HepG2 (cell line): ENCODE measurements at regions not wholly inside any gene's neighbourhood (a gene's known extent, or its start where the extent isn't known, plus 50 kb on each side); places are given as distances from the start of the nearest gene placed in this dataset.

Source experiments
- SYNCRIP ChIP-seq: fragments of 200-400 bp; formaldehyde crosslinking; IDR thresholded peaks from 2 replicates; pipeline ENCODE4 v1.6.1; 2018; ENCODE audit warnings: mild to moderate bottlenecking, low read depth, low read length; ENCODE audit not compliant: insufficient read depth
- ZNF136 ChIP-seq: sonication (generic); formaldehyde crosslinking; IDR thresholded peaks from 2 replicates; pipeline ENCODE4 v1.8.1; 2022; ENCODE audit warnings: low read depth, mild to moderate bottlenecking, moderate library complexity, missing genetic modification reagents

DNA sequence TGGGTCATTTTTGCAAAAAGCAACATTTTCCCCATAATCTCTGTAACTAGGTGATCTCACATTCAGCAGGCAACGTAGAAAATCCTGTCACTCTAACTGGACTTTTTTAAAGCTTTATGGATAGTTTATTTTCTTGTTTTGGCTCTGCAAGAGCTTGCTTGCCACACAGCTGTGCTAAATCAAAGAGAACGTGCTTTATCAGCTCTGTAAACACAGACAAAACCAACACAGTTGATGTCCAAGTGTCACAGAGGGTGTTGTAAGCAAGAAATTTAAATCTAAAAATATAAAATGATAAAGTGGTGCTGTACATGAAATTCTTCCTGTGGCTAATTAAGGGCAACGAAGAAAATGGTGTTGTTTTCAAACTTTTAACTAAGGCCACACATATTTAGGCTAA, 97.5 kb upstream of the STAC start:
- TF ChIP-seq SYNCRIP (no peak), ZNF136 (CRISPR knock-in tag) (no peak)
